Smooth muscle cell (in vitro differentiated cells): ENCODE measurements at regions not wholly inside any gene's neighbourhood (a gene's known extent, or its start where the extent isn't known, plus 50 kb on each side); places are given as distances from the start of the nearest gene placed in this dataset.

Experiments used
- DNase-seq: peaks from one replicate; lab custom pipeline; 2025; ENCODE audit not compliant: unreplicated experiment; lab: John Stamatoyannopoulos, UW
- H2AFZ ChIP-seq: fragments of 200-600 bp; sonication (generic); 2 replicates; pipeline ENCODE4 v1.6.0; 2016; ENCODE audit warnings: antibody characterized with exemption, low read depth, mild to moderate bottlenecking
- H3F3A ChIP-seq: fragments of 200-600 bp; sonication (generic); 2 replicates; pipeline ENCODE4 v1.6.0; 2017; ENCODE audit warnings: antibody characterized with exemption, low read depth
- H3K27ac ChIP-seq: fragments of 200-600 bp; sonication (generic); 2 replicates; pipeline ENCODE4 v1.5.1; 2016; ENCODE audit warnings: low read depth, mild to moderate bottlenecking
- H3K27me3 ChIP-seq: fragments of 200-600 bp; sonication (generic); 2 replicates; pipeline ENCODE4 v1.6.1; 2016; ENCODE audit warnings: low read depth, mild to moderate bottlenecking
- H3K36me3 ChIP-seq: fragments of 200-600 bp; sonication (generic); 2 replicates; pipeline ENCODE4 v1.5.1; 2016; ENCODE audit warnings: low read depth
- H3K4me1 ChIP-seq: fragments of 200-600 bp; sonication (generic); 2 replicates; pipeline ENCODE4 v1.5.1; 2016; ENCODE audit warnings: low read depth
- H3K4me2 ChIP-seq: fragments of 200-600 bp; sonication (generic); 2 replicates; pipeline ENCODE4 v1.6.0; 2016; ENCODE audit warnings: mild to moderate bottlenecking
- H3K4me3 ChIP-seq: fragments of 200-600 bp; sonication (generic); 2 replicates; pipeline ENCODE4 v1.5.1; 2016; ENCODE audit warnings: mild to moderate bottlenecking
- H3K79me2 ChIP-seq: fragments of 200-600 bp; sonication (generic); 2 replicates; pipeline ENCODE4 v1.6.0; 2016; ENCODE audit warnings: low read depth, mild to moderate bottlenecking
- H3K9ac ChIP-seq: fragments of 200-600 bp; sonication (generic); 2 replicates; pipeline ENCODE4 v1.6.0; 2016; ENCODE audit warnings: low read depth
- H3K9me3 ChIP-seq: fragments of 200-600 bp; sonication (generic); replicated peaks from 2 replicates; pipeline ENCODE4 v1.5.1; 2016; ENCODE audit warnings: low read depth
- H4K20me1 ChIP-seq: fragments of 200-600 bp; sonication (generic); 2 replicates; pipeline ENCODE4 v1.6.0; 2016; ENCODE audit warnings: low read depth
- CTCF ChIP-seq: fragments of 200-600 bp; sonication (generic); IDR thresholded peaks from 2 replicates; pipeline ENCODE4 v1.5.1; 2017; ENCODE audit warnings: borderline replicate concordance, mild to moderate bottlenecking, antibody characterized with exemption; ENCODE audit not compliant: insufficient read depth, poor library complexity, severe bottlenecking
- WGBS: methylation state at CpG from one replicate; pipeline ENCODE4 v1.1.7; 2016; ENCODE audit warnings: low lambda C conversion rate; 5-methylcytosine and 5-hydroxymethylcytosine counted together

GRCh38 chr1:88284066-88284465, 400.0 kb upstream of the PKN2 start:
- Histone ChIP-seq H3K4me1 (no peaks in the 10 kb centered on the region), H4K20me1 (no peaks in the 10 kb centered on the region), H3F3A (no peaks in the 10 kb centered on the region), H2AFZ (no peak overlapping the region), H3K4me3 (no peak overlapping the region), H3K4me2 (no peak overlapping the region), H3K79me2 (no peaks in the 10 kb centered on the region), H3K36me3 (no peaks in the 10 kb centered on the region), H3K27ac (no peak overlapping the region), H3K9ac (no peak overlapping the region), H3K27me3 (no peaks in the 10 kb centered on the region), H3K9me3 (no peaks in the 10 kb centered on the region)
- DNase-seq, result no peak
- TF ChIP-seq CTCF, result no peak
- WGBS, result 93% methylated on average over 2 of the region's 2 CpGs

- Histone ChIP-seq H4K20me1 (no peaks in the 10 kb centered on the region), H3K4me3 (no peak overlapping the region), H3F3A (no peaks in the 10 kb centered on the region), H3K79me2 (no peaks in the 10 kb centered on the region), H2AFZ (no peak overlapping the region), H3K4me1 (no peaks in the 10 kb centered on the region), H3K4me2 (no peak overlapping the region), H3K9ac (no peak overlapping the region), H3K36me3 (no peaks in the 10 kb centered on the region), H3K9me3 (no peaks in the 10 kb centered on the region), H3K27me3 (no peaks in the 10 kb centered on the region), H3K27ac (no peak overlapping the region)
- no peak for TF ChIP-seq CTCF
- WGBS, result 88% methylated on average over 4 of the region's 4 CpGs
- no peak for DNase-seq
Observed at GRCh38 chr1:88284666-88285366, 399.3 kb upstream of the PKN2 start.

GRCh38 chr1:88286716-88287115, 397.4 kb upstream of the PKN2 start:
- Histone ChIP-seq H3K27ac (no peak overlapping the region), H3K9ac (no peak overlapping the region), H4K20me1 (no peaks in the 10 kb centered on the region), H3K36me3 (no peaks in the 10 kb centered on the region), H3K79me2 (no peaks in the 10 kb centered on the region), H2AFZ (no peak overlapping the region), H3K4me1 (peaks cover 1% of the 10 kb centered on the region), H3K9me3 (no peaks in the 10 kb centered on the region), H3F3A (no peaks in the 10 kb centered on the region), H3K4me3 (no peak overlapping the region), H3K4me2 (no peak overlapping the region), H3K27me3 (no peaks in the 10 kb centered on the region)
- DNase-seq, result no peak
- no peak for TF ChIP-seq CTCF
- 76% methylated on average over 1 of the region's 1 CpG for WGBS

GRCh38 chr1:88288571-88288970, 395.5 kb upstream of the PKN2 start:
- Histone ChIP-seq H3K27me3 (no peaks in the 10 kb centered on the region), H3K27ac (no peak overlapping the region), H3K4me1 (peaks cover 5% of the 10 kb centered on the region), H3F3A (no peaks in the 10 kb centered on the region), H4K20me1 (no peaks in the 10 kb centered on the region), H3K4me3 (no peak overlapping the region), H3K9ac (no peak overlapping the region), H2AFZ (no peak overlapping the region), H3K4me2 (no peak overlapping the region), H3K79me2 (no peaks in the 10 kb centered on the region), H3K36me3 (no peaks in the 10 kb centered on the region), H3K9me3 (no peaks in the 10 kb centered on the region)
- TF ChIP-seq CTCF, result no peak
- no peak for DNase-seq
- WGBS, result 77% methylated on average over 2 of the region's 2 CpGs
